GM18868 (cell line): ENCODE measurements at regions not wholly inside any gene's neighbourhood (a gene's known extent, or its start where the extent isn't known, plus 50 kb on each side); places are given as distances from the start of the nearest gene placed in this dataset.
"Not testable (repeated sequence)": the region's sequence is repeated elsewhere in the genome, so short reads cannot be mapped to it uniquely, and the experiment has no call there.

ENCODE experiments used
- ATAC-seq: cut with Tn5 transposase; IDR thresholded peaks from one replicate; pipeline ENCODE4 v1.9.1; 2021; ENCODE audit warnings: mild to moderate bottlenecking, moderate library complexity; ENCODE audit not compliant: unreplicated experiment

GRCh38 chr10:105596749-105597148, 955.7 kb downstream of the SORCS3 start:
- no peak for ATAC-seq

GRCh38 chr10:105594296-105594695, 953.2 kb downstream of the SORCS3 start:
- no peak for ATAC-seq

- no peak for ATAC-seq
Observed at GRCh38 chr10:105592468-105592867, 951.4 kb downstream of the SORCS3 start.

GRCh38 chr10:105586451-105587098, 945.5 kb downstream of the SORCS3 start:
- peak; percentile 57 for ATAC-seq

- ATAC-seq = no peak
Observed at GRCh38 chr10:105585753-105586152, 944.7 kb downstream of the SORCS3 start.

GRCh38 chr10:105585171-105585570, 944.1 kb downstream of the SORCS3 start:
- ATAC-seq = no peak

- no peak for ATAC-seq
Observed at GRCh38 chr10:105579112-105579511, 938.0 kb downstream of the SORCS3 start.

- ATAC-seq = no peak
Observed at GRCh38 chr10:105577865-105578607, 936.9 kb downstream of the SORCS3 start.

GRCh38 chr10:105559333-105560097, 918.4 kb downstream of the SORCS3 start:
- no peak for ATAC-seq

GRCh38 chr10:105550453-105550852, 909.4 kb downstream of the SORCS3 start:
- not testable (repeated sequence) for ATAC-seq

GRCh38 chr10:105549731-105550130, 908.6 kb downstream of the SORCS3 start:
- ATAC-seq = no peak

GRCh38 chr10:105545101-105545500, 904.0 kb downstream of the SORCS3 start:
- no peak for ATAC-seq

GRCh38 chr10:105540381-105540780, 899.3 kb downstream of the SORCS3 start:
- ATAC-seq = no peak

- ATAC-seq = no peak
Observed at GRCh38 chr10:105538874-105539273, 897.8 kb downstream of the SORCS3 start.

GRCh38 chr10:105535478-105535877, 894.4 kb downstream of the SORCS3 start:
- ATAC-seq = no peak

- no peak for ATAC-seq
Observed at GRCh38 chr10:105534086-105534485, 893.0 kb downstream of the SORCS3 start.

GRCh38 chr10:105516511-105516910, 875.4 kb downstream of the SORCS3 start:
- ATAC-seq = no peak

GRCh38 chr10:105514106-105514505, 873.0 kb downstream of the SORCS3 start:
- no peak for ATAC-seq

GRCh38 chr10:105509517-105509916, 868.4 kb downstream of the SORCS3 start:
- no peak for ATAC-seq

GRCh38 chr10:105506262-105506661, 865.2 kb downstream of the SORCS3 start:
- no peak for ATAC-seq

- no peak for ATAC-seq
Observed at GRCh38 chr10:105503714-105504113, 862.6 kb downstream of the SORCS3 start.

- ATAC-seq = no peak
Observed at GRCh38 chr10:105502058-105502457, 861.0 kb downstream of the SORCS3 start.
